TTC549 (cell line): ENCODE measurements at regions not wholly inside any gene's neighbourhood (a gene's known extent, or its start where the extent isn't known, plus 50 kb on each side); places are given as distances from the start of the nearest gene placed in this dataset.

Source experiments
- FAIRE-seq: peaks from 2 replicates; lab custom pipeline; 2012; peaks lifted over from hg19 to GRCh38; lab: Jason Lieb, UNC

- no peak for FAIRE-seq
Measured at GRCh38 chr11:29306527-29306926, 710.3 kb downstream of the KCNA4 start.

- FAIRE-seq, result no peak
Measured at GRCh38 chr11:29305456-29306232, 711.2 kb downstream of the KCNA4 start.

DNA sequence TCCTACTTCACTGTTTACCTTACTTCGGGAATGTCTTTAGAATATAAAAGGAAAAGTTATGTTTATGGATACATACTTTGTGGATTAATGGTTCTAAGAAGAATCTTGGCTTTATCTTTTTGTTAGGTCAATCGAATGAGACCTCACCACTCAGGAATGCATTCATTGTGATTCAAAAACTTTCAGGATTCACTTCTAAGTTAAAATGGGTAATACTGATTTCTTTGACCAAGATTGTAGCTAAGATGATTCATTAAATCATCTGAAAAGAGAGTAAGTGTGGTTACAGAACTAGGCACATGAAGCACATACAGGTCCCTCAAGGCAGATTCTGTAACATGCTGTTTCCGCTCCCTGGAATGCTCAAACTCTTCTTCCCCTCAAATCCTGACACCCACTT is 716.4 kb downstream of the KCNA4 start:
- FAIRE-seq, result no peak

- FAIRE-seq, result no peak
Measured at GRCh38 chr11:29296680-29297079, 720.1 kb downstream of the KCNA4 start.

GRCh38 chr11:29293825-29294224 is 723.0 kb downstream of the KCNA4 start:
- no peak for FAIRE-seq

- no peak for FAIRE-seq
Measured at GRCh38 chr11:29282088-29282487, 734.7 kb downstream of the KCNA4 start.

DNA sequence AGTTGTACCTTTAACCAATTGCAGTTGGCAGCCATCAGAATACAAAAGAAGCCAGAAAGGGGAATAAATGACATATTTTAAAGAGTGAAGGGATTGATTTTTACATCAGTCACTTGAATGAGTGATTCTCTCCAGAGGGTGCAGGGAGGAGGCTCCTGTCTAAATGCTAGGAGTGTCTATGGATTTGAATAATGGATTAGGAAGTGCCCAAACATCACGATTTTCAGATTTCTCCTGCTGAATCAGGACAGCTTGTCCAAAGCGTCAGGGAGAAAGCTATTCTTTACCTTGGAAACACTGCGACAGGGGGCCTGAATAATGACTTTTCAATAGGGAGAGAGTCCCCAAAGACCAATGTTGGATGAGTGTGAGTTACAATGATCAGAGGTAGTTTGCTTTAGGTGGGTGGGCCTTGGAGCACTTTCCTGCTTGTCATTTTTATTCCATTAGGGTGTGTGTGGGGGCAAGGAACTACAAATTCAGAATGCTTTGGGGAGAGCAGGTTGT is 735.5 kb downstream of the KCNA4 start:
- no peak for FAIRE-seq

- no peak for FAIRE-seq
Measured at GRCh38 chr11:29280452-29280851, 736.4 kb downstream of the KCNA4 start.

GRCh38 chr11:29279716-29280115 is 737.1 kb downstream of the KCNA4 start:
- no peak for FAIRE-seq

DNA sequence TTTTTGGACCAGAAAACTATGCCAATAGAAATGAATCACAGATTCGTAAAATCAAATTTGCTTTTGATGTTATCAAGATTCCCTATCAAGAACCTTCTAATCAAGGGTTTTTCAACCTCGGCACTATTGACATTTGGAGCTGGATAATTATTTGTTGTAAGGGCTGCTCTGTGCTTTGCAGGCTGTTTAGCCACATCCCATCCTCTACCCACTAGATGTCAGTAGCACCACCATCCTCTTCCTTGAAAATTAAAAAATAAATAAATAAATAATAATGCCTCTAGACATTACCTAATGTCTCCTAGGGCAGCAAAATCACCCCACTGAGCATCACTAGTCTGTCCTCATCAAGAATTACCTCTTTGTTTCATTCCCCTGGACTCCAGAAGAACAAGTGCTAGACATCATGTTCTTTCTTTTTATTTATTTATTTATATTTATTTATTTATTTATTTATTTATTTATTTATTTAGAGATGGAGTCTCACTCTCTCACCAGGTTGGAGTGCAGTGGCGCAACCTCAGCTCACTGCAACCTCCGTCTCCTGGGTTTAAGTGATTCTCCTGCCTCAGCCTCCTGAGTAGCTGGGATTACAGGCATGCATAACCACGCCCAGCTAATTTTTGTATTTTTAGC is 744.7 kb downstream of the KCNA4 start:
- FAIRE-seq, result no peak

GRCh38 chr11:29271616-29272015 is 745.2 kb downstream of the KCNA4 start:
- FAIRE-seq, result no peak

DNA sequence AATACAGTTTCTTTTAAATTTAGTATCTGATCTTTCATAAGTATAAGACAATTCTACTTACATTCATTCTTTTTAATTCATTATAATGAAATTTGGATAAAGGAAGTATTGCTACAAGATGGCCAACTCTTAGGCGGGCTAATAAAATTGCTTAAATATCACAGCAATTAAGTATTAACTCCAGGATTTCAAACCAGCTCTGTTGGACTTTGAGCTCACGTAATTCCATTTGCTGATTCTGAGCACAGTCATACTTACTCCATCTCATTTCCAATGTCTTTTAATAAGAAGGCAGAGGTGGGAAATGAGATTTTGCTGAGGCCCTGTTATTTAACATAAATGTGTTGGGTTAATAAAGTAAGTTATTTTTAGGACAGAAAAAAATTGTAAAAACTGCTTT is 748.1 kb downstream of the KCNA4 start:
- FAIRE-seq, result no peak

GRCh38 chr11:29265792-29266191 is 751.0 kb downstream of the KCNA4 start:
- FAIRE-seq, result no peak

- FAIRE-seq, result no peak
Measured at GRCh38 chr11:29265381-29265780, 751.4 kb downstream of the KCNA4 start.

DNA sequence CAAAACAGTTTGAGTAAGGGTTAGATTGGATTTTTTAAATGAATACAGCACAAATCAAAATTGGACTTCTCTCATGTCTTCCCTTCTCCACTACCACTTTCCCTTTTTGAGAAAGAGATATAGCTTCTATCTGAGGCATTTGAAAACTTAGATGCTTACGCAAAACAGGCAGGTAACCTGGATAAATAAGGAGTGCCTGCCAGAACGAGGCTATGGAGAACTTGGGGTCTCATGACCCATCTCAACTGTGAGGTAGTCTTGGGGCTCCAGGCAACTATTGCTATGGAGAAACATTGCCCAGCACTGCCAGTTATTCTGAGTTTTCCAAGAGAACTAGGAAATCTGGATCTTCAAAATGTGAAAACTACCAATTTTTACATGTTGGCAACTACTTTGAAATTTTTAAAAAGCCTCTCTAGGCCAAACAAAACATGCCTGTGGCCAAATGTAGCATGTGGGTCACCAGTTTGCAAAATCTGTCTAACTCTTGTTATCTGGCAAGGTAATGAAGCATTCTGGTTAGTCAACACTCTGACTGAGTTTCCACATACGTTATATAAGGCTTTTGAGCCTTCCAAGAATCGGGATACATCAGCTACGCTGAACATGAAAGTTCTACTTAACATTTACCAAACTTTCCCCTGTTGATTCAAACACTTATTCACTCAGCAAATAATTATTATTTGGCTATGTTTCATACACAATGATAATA is 752.7 kb downstream of the KCNA4 start:
- FAIRE-seq, result no peak

DNA sequence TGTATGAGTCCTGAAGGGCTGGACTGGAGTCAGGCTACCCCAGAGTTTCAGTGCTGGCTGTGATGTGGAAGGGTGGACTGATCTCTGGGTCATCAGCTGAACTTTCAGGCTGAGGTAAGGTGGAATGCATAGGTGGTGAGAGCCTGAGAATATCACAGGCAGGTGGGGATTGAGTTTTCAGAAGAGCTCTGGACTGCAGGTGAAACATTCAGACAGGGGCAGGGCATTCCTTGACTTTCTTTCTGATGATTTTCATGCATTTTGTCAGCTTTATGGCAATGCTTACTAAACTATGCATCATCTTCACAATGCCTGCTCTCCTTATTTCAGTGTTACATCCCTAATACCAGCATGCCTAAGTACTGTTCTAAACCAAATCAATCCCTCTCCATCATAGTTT is 755.0 kb downstream of the KCNA4 start:
- no peak for FAIRE-seq

DNA sequence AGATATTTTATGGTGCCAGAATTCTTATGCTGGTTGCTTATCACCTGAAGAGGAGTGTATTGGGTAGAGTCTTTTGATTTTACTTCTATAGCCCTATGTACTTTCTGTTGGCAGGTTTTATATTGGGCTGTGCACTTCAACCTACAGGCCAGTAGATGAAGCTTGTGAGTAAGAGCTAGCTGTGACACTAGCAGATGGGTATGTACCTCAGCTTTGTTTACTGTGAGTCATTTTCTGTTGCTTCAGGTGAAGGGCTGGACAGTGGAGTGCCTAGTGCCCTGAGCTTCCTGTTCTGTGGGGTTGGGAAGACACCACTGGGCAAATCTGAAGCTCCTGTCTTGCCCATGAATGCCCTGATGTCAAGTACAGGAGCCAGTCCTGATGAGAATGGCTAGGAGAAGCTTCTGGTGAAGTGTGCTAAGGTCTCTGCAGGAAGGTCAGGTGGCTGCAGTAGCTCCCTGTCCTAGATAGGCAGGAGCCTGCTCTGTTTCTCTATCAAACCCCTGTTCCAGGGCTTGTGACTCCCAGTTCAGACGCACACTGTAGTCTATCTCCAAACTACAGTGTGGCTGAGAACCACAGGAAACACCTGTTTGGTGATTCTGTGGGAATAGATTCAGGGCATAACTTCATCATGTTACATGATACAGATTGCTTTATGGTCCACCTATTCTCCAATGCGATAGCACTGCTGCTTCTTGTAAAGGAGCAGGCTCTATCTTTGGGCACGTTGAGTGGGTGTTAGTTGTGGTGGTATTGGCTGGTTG is 755.7 kb downstream of the KCNA4 start:
- FAIRE-seq, result no peak

DNA sequence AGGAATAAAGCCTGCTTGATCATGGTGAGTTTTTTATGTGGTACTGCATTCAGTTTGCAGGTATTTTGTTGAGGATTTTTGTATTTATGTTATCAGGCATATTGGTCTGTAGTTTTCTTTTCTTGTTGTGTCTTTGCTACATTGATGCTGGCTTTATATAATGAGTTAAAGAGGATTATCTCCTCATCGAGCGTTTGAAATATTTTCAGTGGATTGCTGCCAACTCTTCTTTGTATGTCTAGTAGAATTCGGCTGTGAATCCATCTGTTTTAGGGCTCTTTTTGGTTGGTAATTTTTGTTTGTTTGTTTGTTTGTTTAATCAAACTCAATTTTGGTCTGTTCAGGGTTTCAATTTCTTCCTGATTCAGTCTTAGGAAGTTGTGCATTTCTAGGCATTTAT is 758.4 kb downstream of the KCNA4 start:
- FAIRE-seq, result no peak

- FAIRE-seq, result no peak
Measured at GRCh38 chr11:29256580-29256979, 760.2 kb downstream of the KCNA4 start.

DNA sequence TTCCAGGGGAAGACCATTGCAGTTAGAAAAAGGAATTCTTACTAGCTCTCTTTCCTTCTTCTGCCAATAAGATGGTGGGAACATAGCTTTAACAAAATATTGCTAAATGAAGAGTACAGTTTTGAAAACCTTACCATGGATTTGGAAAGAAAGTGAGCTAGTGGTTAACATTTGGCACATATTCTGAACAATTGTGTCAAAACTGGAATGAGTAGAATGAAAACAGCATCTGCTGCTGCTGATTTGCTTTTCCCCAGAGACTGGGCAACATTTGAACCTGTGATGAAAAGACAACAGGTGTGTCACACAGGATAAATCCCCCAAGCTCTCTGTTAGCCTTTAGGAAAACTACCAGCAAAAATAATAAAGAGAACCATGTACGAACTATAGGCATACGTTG is 761.4 kb downstream of the KCNA4 start:
- no peak for FAIRE-seq

GRCh38 chr11:29251738-29252137 is 765.1 kb downstream of the KCNA4 start:
- FAIRE-seq, result no peak

DNA sequence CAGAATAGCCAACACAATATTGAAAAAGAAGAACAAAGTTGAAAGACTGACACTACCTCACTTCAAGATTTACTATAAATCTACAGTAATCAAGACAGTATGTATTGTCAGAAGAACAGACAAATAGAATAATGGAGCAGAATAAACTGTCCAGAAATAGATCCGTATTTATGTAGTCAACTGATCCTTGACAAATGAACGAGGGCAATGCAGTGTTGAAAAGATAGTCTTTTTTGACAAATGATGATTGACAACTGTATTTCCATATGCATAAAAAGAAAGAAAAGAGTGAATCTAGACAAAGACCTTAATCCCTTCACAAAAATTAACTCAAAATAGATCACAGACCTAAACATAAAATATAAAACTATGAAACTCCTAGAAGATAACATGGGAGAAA is 767.1 kb downstream of the KCNA4 start:
- FAIRE-seq, result no peak

- no peak for FAIRE-seq
Measured at GRCh38 chr11:29244355-29244754, 772.5 kb downstream of the KCNA4 start.
